ENCODE measurements at regions not wholly inside any gene's neighbourhood (a gene's known extent, or its start where the extent isn't known, plus 50 kb on each side); places are given as distances from the start of the nearest gene placed in this dataset.

GRCh38 chr13:73292127-73292526 is 233.3 kb downstream of the KLF5 start:
- Histone ChIP-seq H3K4me1 (ENCODE audit: insufficient read depth, insufficient read length) (no peaks in the 10 kb centered on the region), H3K36me3 (ENCODE audit: insufficient read depth, insufficient read length, low read length) (no peaks in the 10 kb centered on the region), H3K4me3 (ENCODE audit: insufficient read length, low read depth) (no peak overlapping the region), H3K27me3 (ENCODE audit: insufficient read depth, insufficient read length) (no peaks in the 10 kb centered on the region), H3K9me3 (ENCODE audit: insufficient read depth, low read length) (no peaks in the 10 kb centered on the region), H3K9ac (ENCODE audit: insufficient read length, low read depth) (no peak overlapping the region)
- TF ChIP-seq SUZ12 (IDR thresholded peaks at IDR 0.05; ENCODE audit: extremely low read depth, insufficient read depth, insufficient read length) (no peak), YY1 (IDR thresholded peaks at IDR 0.05; ENCODE audit: insufficient read depth, insufficient read length) (no peak), ZNF274 (IDR thresholded peaks at IDR 0.05; ENCODE audit: low read depth, low read length) (no peak)
- DNase-seq (ENCODE audit: low read depth, low spot score) = no peak

GRCh38 chr13:73290844-73291243 is 232.0 kb downstream of the KLF5 start:
- no peak overlapping the region for H3K4me3 ChIP-seq (ENCODE audit: insufficient read length, low read depth)
- DNase-seq (ENCODE audit: low read depth, low spot score) = no peak
- H3K27me3 ChIP-seq (ENCODE audit: insufficient read depth, insufficient read length) = no peaks in the 10 kb centered on the region
- no peak for TF ChIP-seq SUZ12 (IDR thresholded peaks at IDR 0.05; ENCODE audit: extremely low read depth, insufficient read depth, insufficient read length)
- TF ChIP-seq ZNF274 (IDR thresholded peaks at IDR 0.05; ENCODE audit: low read depth, low read length) = no peak
- no peak for TF ChIP-seq YY1 (IDR thresholded peaks at IDR 0.05; ENCODE audit: insufficient read depth, insufficient read length)
- H3K9me3 ChIP-seq (ENCODE audit: insufficient read depth, low read length) = no peaks in the 10 kb centered on the region
- H3K36me3 ChIP-seq (ENCODE audit: insufficient read depth, insufficient read length, low read length) = no peaks in the 10 kb centered on the region
- H3K9ac ChIP-seq (ENCODE audit: insufficient read length, low read depth) = no peak overlapping the region
- H3K4me1 ChIP-seq (ENCODE audit: insufficient read depth, insufficient read length) = no peaks in the 10 kb centered on the region

- no peak for DNase-seq (ENCODE audit: low read depth, low spot score)
- TF ChIP-seq SUZ12 (IDR thresholded peaks at IDR 0.05; ENCODE audit: extremely low read depth, insufficient read depth, insufficient read length) (no peak), ZNF274 (IDR thresholded peaks at IDR 0.05; ENCODE audit: low read depth, low read length) (no peak), YY1 (IDR thresholded peaks at IDR 0.05; ENCODE audit: insufficient read depth, insufficient read length) (no peak)
These were observed 229.8 kb downstream of the KLF5 start for GRCh38 chr13:73288596-73288995.

GRCh38 chr13:73287831-73288230 is 229.0 kb downstream of the KLF5 start:
- no peak for DNase-seq (ENCODE audit: low read depth, low spot score)
- Histone ChIP-seq H3K9ac (ENCODE audit: insufficient read length, low read depth) (no peak overlapping the region), H3K27me3 (ENCODE audit: insufficient read depth, insufficient read length) (no peaks in the 10 kb centered on the region), H3K4me3 (ENCODE audit: insufficient read length, low read depth) (no peak overlapping the region), H3K36me3 (ENCODE audit: insufficient read depth, insufficient read length, low read length) (no peaks in the 10 kb centered on the region), H3K4me1 (ENCODE audit: insufficient read depth, insufficient read length) (no peaks in the 10 kb centered on the region), H3K9me3 (ENCODE audit: insufficient read depth, low read length) (no peaks in the 10 kb centered on the region)
- TF ChIP-seq YY1 (IDR thresholded peaks at IDR 0.05; ENCODE audit: insufficient read depth, insufficient read length) (no peak), SUZ12 (IDR thresholded peaks at IDR 0.05; ENCODE audit: extremely low read depth, insufficient read depth, insufficient read length) (no peak), ZNF274 (IDR thresholded peaks at IDR 0.05; ENCODE audit: low read depth, low read length) (no peak)

More at GRCh38 chr13:73288596-73288995, 229.8 kb downstream of the KLF5 start:
- Histone ChIP-seq H3K9ac (ENCODE audit: insufficient read length, low read depth) (no peak overlapping the region), H3K27me3 (ENCODE audit: insufficient read depth, insufficient read length) (no peaks in the 10 kb centered on the region), H3K4me3 (ENCODE audit: insufficient read length, low read depth) (no peak overlapping the region), H3K4me1 (ENCODE audit: insufficient read depth, insufficient read length) (no peaks in the 10 kb centered on the region), H3K9me3 (ENCODE audit: insufficient read depth, low read length) (no peaks in the 10 kb centered on the region), H3K36me3 (ENCODE audit: insufficient read depth, insufficient read length, low read length) (no peaks in the 10 kb centered on the region)

- H3K4me3 ChIP-seq (ENCODE audit: insufficient read length, low read depth) = no peak overlapping the region
- no peak for DNase-seq (ENCODE audit: low read depth, low spot score)
- no peak for TF ChIP-seq YY1 (IDR thresholded peaks at IDR 0.05; ENCODE audit: insufficient read depth, insufficient read length)
- TF ChIP-seq ZNF274 (IDR thresholded peaks at IDR 0.05; ENCODE audit: low read depth, low read length) = no peak
- no peak for TF ChIP-seq SUZ12 (IDR thresholded peaks at IDR 0.05; ENCODE audit: extremely low read depth, insufficient read depth, insufficient read length)
- H3K4me1 ChIP-seq (ENCODE audit: insufficient read depth, insufficient read length) = no peaks in the 10 kb centered on the region
- no peak overlapping the region for H3K9ac ChIP-seq (ENCODE audit: insufficient read length, low read depth)
- H3K9me3 ChIP-seq (ENCODE audit: insufficient read depth, low read length) = no peaks in the 10 kb centered on the region
- no peaks in the 10 kb centered on the region for H3K27me3 ChIP-seq (ENCODE audit: insufficient read depth, insufficient read length)
- no peaks in the 10 kb centered on the region for H3K36me3 ChIP-seq (ENCODE audit: insufficient read depth, insufficient read length, low read length)
These were observed 228.3 kb downstream of the KLF5 start for GRCh38 chr13:73286942-73287620.

- no peaks in the 10 kb centered on the region for H3K9me3 ChIP-seq (ENCODE audit: insufficient read depth, low read length)
- no peak for DNase-seq (ENCODE audit: low read depth, low spot score)
- H3K27me3 ChIP-seq (ENCODE audit: insufficient read depth, insufficient read length) = no peaks in the 10 kb centered on the region
- no peak overlapping the region for H3K9ac ChIP-seq (ENCODE audit: insufficient read length, low read depth)
- H3K4me3 ChIP-seq (ENCODE audit: insufficient read length, low read depth) = no peak overlapping the region
- no peaks in the 10 kb centered on the region for H3K4me1 ChIP-seq (ENCODE audit: insufficient read depth, insufficient read length)
- TF ChIP-seq SUZ12 (IDR thresholded peaks at IDR 0.05; ENCODE audit: extremely low read depth, insufficient read depth, insufficient read length) (no peak), YY1 (IDR thresholded peaks at IDR 0.05; ENCODE audit: insufficient read depth, insufficient read length) (no peak), ZNF274 (IDR thresholded peaks at IDR 0.05; ENCODE audit: low read depth, low read length) (no peak)
- H3K36me3 ChIP-seq (ENCODE audit: insufficient read depth, insufficient read length, low read length) = no peaks in the 10 kb centered on the region
These were observed 227.4 kb downstream of the KLF5 start for GRCh38 chr13:73286177-73286576.

GRCh38 chr13:73284081-73284874 is 225.5 kb downstream of the KLF5 start:
- no peak overlapping the region for H3K9ac ChIP-seq (ENCODE audit: insufficient read length, low read depth)
- H3K27me3 ChIP-seq (ENCODE audit: insufficient read depth, insufficient read length) = no peaks in the 10 kb centered on the region
- no peak for TF ChIP-seq SUZ12 (IDR thresholded peaks at IDR 0.05; ENCODE audit: extremely low read depth, insufficient read depth, insufficient read length)
- no peak for TF ChIP-seq ZNF274 (IDR thresholded peaks at IDR 0.05; ENCODE audit: low read depth, low read length)
- no peak for TF ChIP-seq YY1 (IDR thresholded peaks at IDR 0.05; ENCODE audit: insufficient read depth, insufficient read length)
- no peak overlapping the region for H3K4me3 ChIP-seq (ENCODE audit: insufficient read length, low read depth)
- H3K4me1 ChIP-seq (ENCODE audit: insufficient read depth, insufficient read length) = no peaks in the 10 kb centered on the region
- H3K9me3 ChIP-seq (ENCODE audit: insufficient read depth, low read length) = no peaks in the 10 kb centered on the region
- no peaks in the 10 kb centered on the region for H3K36me3 ChIP-seq (ENCODE audit: insufficient read depth, insufficient read length, low read length)
- no peak for DNase-seq (ENCODE audit: low read depth, low spot score)
